Mononuclear cell (primary cell): ENCODE measurements at regions not wholly inside any gene's neighbourhood (a gene's known extent, or its start where the extent isn't known, plus 50 kb on each side); places are given as distances from the start of the nearest gene placed in this dataset.

Source experiments
- H3K27me3 ChIP-seq: 2 replicates; pipeline ENCODE4 v1.6.0; 2011; ENCODE audit warnings: low read length, control low read depth; ENCODE audit not compliant: insufficient read depth
- H3K4me1 ChIP-seq: 2 replicates; pipeline ENCODE4 v1.5.1; 2011; ENCODE audit warnings: mild to moderate bottlenecking, low read length, control low read depth; ENCODE audit not compliant: insufficient read depth
- H3K4me3 ChIP-seq: 2 replicates; pipeline ENCODE4 v1.5.1; 2011; ENCODE audit warnings: mild to moderate bottlenecking, low read length, moderate library complexity
- H3K9me3 ChIP-seq: 2 replicates; pipeline ENCODE4 v1.5.1; 2011; ENCODE audit warnings: low read depth, mild to moderate bottlenecking, control low read depth, low read length

GRCh38 chr16:66275775-66276428, 90.6 kb upstream of the CDH5 start:
- Histone ChIP-seq H3K9me3 (peaks cover 9% of the 10 kb centered on the region), H3K27me3 (peaks cover 7% of the 10 kb centered on the region), H3K4me3 (no peak overlapping the region), H3K4me1 (no peaks in the 10 kb centered on the region)

DNA sequence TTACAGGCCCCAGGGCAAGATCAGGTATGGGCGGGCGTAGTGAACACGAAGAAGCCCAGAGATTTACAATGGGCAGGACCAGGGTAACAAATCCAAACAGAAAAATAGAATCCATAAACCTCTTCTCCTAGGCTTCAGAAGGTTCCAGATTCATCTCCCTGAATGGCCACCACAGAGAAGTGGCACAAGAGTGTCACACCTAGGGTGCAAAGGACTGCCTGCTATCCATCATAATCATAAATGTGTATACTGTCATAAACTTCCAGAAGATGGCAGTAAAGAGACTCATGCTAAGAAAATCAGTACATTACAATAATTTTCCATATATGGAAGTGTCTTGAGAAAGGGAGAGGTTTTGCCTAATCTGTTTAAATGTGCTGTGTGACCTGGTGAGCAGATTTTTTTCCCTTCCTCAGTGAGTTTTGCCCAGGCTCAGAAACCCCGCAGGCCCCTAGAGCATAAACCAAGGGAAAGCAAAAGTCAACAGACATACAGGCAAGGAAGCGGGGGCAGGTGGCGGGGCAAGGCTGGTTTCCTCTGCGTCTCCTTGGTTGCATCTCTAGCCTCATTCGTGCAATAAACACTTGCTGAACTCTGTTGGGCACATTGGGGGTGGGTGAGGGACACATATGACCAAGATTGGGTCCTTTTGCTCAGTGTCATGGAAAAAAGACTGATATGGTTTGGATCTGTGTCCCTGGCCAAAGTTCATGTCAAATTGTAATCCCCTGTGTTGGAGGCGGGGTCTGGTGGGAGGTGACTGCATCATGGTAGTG, 92.0 kb upstream of the CDH5 start:
- Histone ChIP-seq H3K4me1 (peaks cover 9% of the 10 kb centered on the region), H3K9me3 (peaks cover 4% of the 10 kb centered on the region), H3K27me3 (peaks cover under 1% of the 10 kb centered on the region), H3K4me3 (no peak overlapping the region)

DNA sequence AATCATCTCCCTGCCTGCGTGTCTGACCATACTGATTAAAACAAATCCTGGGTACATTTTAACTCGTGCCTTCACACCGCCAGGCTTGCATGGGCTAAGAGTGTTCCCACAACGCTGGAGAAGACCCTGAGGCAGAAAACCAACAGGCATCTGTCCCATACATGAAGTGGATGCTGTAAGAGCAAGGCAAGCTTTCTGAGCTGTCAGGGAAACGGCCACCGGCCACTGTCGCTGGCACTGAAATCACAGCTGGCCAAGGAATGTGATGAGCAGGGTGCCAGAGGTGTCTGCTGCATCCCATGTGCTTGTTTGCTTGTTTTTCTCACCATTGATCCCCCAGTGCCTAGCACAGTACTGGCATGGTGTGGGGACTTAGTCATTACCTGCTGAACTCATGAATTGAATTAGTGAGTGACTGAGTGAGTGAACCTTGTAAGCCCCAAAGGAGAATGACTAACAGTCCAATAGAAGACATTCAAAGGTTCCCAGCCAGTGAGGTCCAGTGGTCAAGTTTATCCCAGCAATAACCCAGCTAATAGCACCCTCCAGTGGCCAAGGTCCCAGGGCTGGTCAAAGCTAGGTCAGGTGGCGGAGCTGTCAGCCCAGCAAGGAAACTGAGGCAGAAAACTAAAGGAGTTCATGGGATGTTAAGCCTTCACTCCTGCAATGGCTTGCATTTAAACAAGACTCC, 92.7 kb upstream of the CDH5 start:
- Histone ChIP-seq H3K27me3 (no peaks in the 10 kb centered on the region), H3K4me1 (peaks cover 9% of the 10 kb centered on the region), H3K9me3 (no peaks in the 10 kb centered on the region), H3K4me3 (no peak overlapping the region)

DNA sequence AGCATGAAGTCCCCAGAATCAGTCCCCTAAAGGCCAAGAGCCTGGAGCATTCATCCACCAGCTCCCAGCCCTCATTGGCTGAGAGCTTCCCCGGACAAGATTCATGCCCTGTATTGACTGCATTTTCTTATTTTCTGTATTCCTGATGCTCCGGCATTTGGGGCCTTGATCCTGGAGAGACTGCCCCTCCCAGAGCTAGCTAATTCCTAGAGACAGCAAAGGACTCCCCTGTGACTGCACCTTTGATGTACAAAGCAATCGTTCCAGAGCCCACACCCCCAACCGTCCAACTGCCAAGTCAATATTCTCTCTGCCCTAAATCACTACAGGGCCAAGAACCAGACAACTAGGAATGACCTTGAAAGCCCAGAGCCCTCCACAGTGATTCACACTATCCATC, 93.4 kb upstream of the CDH5 start:
- H3K9me3 ChIP-seq, result no peaks in the 10 kb centered on the region
- no peaks in the 10 kb centered on the region for H3K27me3 ChIP-seq
- peaks cover 9% of the 10 kb centered on the region for H3K4me1 ChIP-seq
- H3K4me3 ChIP-seq, result no peak overlapping the region

GRCh38 chr16:66272461-66272860, 94.0 kb upstream of the CDH5 start:
- H3K27me3 ChIP-seq, result no peaks in the 10 kb centered on the region
- peaks cover 9% of the 10 kb centered on the region for H3K4me1 ChIP-seq
- no peak overlapping the region for H3K4me3 ChIP-seq
- H3K9me3 ChIP-seq, result no peaks in the 10 kb centered on the region

DNA sequence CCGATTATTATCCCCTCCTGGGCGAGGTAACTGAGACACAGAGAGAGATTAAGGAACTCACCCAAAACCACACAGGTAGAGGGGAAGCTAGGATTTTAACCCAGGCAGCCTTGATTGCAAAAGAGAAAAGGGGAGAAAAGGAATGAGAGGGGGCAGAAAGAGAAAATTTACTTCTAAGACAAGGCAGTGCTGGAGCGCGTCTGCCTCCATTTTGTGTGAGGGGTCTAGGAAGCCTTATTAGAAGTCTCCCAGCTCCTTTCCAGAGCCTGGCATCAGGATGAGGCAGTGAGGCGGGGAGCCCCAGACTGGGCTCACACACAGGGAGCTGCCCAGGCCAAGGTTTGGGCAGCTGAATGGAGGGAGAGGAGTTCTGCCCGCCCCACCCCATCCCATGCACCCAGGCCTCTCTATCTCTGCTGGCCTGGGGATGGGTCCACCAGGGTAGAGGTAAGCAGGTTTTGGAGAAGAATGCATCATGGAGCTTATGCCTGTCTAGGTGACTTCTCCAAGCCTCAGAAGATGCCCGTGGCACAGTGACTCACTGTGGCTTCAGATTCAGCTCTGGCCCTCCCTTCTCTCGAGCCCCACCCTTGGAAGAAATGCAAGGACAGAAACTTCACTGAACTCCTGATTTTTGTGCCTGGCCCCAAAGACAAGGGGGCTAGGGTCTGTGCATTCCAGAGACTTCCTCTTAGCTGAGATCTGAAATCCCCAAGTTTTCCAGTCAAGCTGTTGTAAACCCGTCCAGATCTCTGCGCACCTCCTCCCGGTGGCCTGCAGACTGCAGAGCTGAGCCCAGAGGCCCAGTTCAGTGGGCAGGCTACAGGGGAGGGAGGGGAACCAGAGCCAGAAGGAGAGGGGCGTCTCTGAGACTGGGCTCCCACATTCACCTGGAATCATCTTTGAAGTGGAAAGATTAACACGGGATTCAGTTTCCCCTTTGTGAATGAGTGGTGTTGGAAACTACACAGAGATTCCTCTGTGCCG, 95.1 kb upstream of the CDH5 start:
- no peaks in the 10 kb centered on the region for H3K27me3 ChIP-seq
- H3K4me1 ChIP-seq, result peaks cover 9% of the 10 kb centered on the region
- H3K4me3 ChIP-seq, result no peak overlapping the region
- no peaks in the 10 kb centered on the region for H3K9me3 ChIP-seq

DNA sequence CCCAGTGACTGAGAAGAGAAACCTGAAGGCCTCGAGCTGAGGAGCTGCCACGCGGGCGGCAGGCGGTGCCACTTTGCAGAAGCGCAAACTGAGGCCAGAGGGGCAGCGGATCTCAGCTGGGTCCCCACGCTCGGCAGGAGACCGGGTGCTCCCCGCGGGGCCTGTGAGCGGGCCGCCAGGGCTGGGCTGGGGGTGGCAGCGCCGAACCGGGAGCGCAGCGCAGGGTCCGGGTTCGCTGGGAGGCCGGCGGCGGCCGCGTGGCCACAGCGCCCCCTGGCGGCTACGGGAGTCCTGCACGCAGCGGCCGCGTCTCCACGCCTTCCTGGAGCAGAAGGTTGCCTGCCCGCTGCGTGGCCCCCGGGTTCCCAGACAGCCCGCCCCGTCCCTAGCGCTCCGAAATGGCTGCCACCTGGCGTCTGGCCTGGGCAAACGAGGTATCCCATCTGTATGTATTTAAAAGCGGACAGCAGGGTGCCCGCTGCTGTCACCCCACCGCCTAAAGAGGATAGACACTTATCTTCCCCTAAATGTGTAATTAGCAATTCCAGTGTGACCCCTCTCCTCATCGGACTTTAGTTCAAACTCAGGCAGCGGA, 96.1 kb upstream of the CDH5 start:
- H3K4me1 ChIP-seq, result peaks cover 9% of the 10 kb centered on the region

GRCh38 chr16:66269617-66270332, 96.7 kb upstream of the CDH5 start:
- H3K4me3 ChIP-seq, result no peak overlapping the region
- H3K27me3 ChIP-seq, result no peaks in the 10 kb centered on the region
- no peaks in the 10 kb centered on the region for H3K9me3 ChIP-seq
- peaks cover 9% of the 10 kb centered on the region for H3K4me1 ChIP-seq

More for the DNA sequence above, 96.1 kb upstream of the CDH5 start:
- Histone ChIP-seq H3K9me3 (no peaks in the 10 kb centered on the region), H3K27me3 (no peaks in the 10 kb centered on the region), H3K4me3 (no peak overlapping the region)

DNA sequence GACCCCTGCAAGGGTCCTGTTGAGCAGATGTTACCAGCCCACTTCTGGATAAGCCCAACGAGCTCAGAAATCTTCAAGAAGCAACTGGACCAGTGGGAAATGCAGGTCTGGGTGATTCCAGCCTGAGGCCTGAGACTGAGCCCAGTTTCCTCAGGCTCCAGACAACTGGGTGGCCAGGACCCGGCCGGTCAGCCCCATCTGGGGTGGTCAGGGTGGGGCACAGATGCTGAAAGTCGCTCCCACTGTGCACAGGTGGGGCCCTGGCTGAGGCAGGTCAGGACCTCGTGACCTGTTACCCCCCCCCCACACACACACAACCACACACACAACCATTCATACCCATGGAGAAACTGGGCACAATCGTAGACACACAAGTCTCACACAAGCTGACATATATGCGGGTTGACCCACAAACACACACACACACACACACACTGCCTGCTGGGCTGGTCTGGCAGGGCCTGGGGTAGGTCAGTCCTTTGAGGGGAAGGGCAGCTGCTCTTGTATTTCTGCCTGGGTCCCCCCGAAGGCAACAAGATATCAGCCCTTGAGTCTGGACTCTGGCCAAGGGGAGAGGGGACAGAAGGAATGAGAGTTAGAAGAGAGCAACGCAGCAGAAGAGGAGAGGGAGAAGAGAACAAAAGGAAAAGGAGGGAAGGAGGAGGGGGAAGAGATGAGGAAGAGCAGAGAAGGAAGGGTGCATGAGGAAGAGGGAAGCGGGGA, 99.0 kb upstream of the CDH5 start:
- H3K27me3 ChIP-seq, result no peaks in the 10 kb centered on the region
- H3K9me3 ChIP-seq, result no peaks in the 10 kb centered on the region
- no peak overlapping the region for H3K4me3 ChIP-seq
- peaks cover 9% of the 10 kb centered on the region for H3K4me1 ChIP-seq

GRCh38 chr16:66266436-66267291, 99.8 kb upstream of the CDH5 start:
- H3K27me3 ChIP-seq, result no peaks in the 10 kb centered on the region

DNA sequence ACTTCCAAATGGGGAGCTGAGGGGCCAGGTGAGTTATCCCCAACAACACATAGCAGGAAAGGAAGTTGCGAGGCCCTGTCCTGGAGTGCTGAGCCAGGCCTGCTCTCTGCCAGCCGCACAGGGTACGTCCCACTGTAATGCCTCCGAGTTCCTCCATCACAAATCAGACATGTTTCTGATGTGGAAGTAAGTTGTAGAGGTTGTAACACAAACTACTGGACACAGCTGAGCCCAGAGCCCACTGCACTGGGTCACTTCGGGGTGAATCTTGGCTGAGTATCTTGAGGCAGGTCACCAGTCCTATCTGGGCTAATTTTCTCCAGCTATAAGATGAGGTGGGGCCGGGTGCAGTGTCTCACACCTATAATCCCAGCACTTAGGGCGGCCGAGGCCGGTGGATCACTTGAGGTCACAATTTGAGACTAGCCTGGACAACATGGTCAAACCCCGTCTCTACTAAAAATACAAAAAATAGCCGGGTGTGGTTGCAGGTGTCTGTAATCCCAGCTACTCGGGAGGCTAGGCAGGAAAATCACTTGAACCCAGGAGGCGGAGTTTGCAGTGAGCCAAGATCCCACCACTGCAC, 100.8 kb upstream of the CDH5 start:
- Histone ChIP-seq H3K4me3 (no peak overlapping the region), H3K27me3 (no peaks in the 10 kb centered on the region), H3K4me1 (peaks cover 7% of the 10 kb centered on the region), H3K9me3 (no peaks in the 10 kb centered on the region)

More at GRCh38 chr16:66266436-66267291, 99.8 kb upstream of the CDH5 start:
- Histone ChIP-seq H3K4me3 (no peak overlapping the region), H3K9me3 (no peaks in the 10 kb centered on the region), H3K4me1 (peaks cover 9% of the 10 kb centered on the region)

DNA sequence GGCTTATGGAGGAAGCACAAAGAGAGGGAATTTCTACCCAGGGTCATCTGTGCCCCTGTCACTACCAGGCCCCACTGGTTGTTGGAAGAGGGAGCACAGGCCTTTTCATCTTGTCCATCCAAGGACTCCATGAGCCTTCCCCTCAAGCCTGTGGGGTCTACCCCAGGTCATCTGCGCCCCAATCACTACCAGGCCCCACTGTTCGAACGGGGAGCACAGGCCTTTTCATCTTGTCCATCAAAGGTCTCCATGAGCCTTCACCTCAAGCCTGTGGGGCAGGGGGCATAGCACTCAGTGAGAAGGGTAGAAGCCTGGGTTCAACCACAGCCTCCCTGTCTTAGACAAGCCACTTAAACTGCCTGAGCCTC, 101.5 kb upstream of the CDH5 start:
- Histone ChIP-seq H3K4me3 (no peak overlapping the region), H3K9me3 (no peaks in the 10 kb centered on the region), H3K4me1 (peaks cover under 1% of the 10 kb centered on the region), H3K27me3 (no peaks in the 10 kb centered on the region)
